ENCODE measurements at regions not wholly inside any gene's neighbourhood (a gene's known extent, or its start where the extent isn't known, plus 50 kb on each side); places are given as distances from the start of the nearest gene placed in this dataset.

DNA sequence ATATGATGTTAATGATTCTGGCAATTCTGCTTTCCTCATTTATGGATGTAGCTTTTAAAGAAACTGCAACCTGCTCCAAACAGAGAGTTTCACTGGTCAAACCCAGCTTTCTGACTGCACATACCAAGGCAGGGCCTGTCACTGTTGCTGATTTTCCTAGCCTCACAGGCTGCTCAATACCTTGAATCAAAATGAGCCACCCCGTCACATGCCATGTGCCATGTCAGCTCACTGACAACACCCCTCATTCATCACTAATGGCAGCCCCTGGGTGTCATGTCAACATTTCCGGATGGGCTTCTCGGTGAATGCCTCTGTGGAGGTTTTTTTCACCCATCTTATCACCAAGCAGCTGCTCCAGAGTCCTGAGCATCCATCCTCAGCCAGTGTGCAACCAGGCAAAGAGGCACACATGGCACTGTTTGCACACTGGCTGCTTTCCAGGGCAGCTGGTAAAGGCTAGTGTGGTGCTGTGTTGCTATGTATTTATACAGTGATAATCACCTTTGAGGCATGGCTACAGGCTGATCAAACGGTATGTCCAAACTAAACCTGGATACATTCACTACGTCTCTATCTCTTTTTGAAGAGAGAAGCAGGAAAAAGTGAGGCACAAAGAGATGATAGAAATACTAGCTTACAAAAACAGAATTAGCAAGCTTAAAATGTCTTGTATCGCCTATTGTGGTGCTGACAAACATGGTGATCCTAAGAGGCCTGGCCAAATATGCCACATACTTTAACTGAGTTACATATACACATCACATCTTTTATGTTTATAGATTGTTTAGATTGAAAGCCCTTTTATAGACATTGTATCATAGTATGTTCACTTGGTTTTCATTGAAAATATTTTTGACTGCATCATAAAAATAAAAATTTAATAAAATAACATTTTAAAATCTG is 94.6 kb upstream of the INPP4B start:
- H3K4me3 ChIP-seq (ENCODE audit: control insufficient read depth, low read depth, low read length): no peak overlapping the region
- TF ChIP-seq, protein P1, sequence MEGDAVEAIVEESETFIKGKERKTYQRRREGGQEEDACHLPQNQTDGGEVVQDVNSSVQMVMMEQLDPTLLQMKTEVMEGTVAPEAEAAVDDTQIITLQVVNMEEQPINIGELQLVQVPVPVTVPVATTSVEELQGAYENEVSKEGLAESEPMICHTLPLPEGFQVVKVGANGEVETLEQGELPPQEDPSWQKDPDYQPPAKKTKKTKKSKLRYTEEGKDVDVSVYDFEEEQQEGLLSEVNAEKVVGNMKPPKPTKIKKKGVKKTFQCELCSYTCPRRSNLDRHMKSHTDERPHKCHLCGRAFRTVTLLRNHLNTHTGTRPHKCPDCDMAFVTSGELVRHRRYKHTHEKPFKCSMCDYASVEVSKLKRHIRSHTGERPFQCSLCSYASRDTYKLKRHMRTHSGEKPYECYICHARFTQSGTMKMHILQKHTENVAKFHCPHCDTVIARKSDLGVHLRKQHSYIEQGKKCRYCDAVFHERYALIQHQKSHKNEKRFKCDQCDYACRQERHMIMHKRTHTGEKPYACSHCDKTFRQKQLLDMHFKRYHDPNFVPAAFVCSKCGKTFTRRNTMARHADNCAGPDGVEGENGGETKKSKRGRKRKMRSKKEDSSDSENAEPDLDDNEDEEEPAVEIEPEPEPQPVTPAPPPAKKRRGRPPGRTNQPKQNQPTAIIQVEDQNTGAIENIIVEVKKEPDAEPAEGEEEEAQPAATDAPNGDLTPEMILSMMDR (IDR thresholded peaks at IDR 0.05; ENCODE audit: control insufficient read depth, insufficient read depth, low read depth, low read length, missing control alignments): no peak
- no peak for DNase-seq (ENCODE audit: low read depth)

DNA sequence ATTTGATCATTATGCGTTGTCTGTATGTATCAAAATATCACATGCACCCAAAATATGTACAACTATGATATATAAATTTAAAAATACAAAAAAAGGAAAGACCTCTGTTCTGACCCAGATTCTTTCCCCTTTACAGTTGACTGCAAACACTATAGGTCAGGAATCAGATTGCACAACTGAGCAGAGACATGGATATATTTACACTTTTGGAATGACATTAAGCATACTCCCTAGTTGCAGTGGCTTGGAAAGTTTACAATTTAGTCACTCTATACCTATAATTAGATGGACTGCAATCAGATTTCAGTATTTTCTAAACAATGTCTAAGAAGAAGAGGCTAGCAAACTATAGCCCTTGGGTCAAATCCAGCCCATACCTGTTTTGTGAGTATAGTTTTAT is 98.5 kb upstream of the INPP4B start:
- TF ChIP-seq, protein P1 (IDR thresholded peaks at IDR 0.05; ENCODE audit: control insufficient read depth, insufficient read depth, low read depth, low read length, missing control alignments): no peak
- H3K4me3 ChIP-seq (ENCODE audit: control insufficient read depth, low read depth, low read length): no peak overlapping the region
- no peak for DNase-seq (ENCODE audit: low read depth)

DNA sequence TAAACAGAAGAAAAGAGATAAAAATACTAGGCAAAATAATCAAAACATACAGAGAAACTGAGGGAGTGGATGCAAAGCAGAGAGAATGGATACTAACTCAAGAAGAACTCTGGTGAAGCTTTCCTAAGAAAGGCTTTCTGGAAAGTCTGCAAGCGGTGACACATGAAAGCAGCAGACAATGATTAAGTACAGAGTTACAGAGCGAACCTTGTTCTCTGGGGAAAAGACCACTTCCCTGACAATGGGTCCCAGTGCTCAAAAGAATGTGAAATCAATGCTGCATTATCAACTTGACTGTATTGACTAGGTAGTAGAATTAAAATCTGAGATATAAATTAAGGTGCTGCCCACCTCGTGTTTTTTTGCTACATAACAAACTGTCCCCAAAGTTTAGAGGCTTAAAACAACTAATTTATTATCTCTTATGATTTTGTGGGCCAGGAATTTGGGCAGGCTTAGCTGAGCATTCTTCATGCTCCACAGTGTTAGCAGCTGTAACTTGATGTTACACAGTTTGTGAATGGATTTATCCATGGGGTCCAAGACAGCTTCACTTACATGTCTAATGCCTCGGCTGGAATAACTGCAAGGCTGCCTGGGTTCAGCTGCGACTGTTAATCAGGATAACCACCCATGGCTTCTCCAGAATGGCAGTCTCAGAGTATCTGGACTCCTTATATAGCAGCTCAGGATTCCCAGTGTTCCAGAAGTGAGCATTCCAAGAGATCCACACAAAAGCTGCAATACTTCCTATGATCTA is 106.9 kb upstream of the INPP4B start:
- DNase-seq (ENCODE audit: low read depth): no peak
- H3K4me3 ChIP-seq (ENCODE audit: control insufficient read depth, low read depth, low read length): no peak overlapping the region
- TF ChIP-seq, protein P1 (IDR thresholded peaks at IDR 0.05; ENCODE audit: control insufficient read depth, insufficient read depth, low read depth, low read length, missing control alignments): no peak

DNA sequence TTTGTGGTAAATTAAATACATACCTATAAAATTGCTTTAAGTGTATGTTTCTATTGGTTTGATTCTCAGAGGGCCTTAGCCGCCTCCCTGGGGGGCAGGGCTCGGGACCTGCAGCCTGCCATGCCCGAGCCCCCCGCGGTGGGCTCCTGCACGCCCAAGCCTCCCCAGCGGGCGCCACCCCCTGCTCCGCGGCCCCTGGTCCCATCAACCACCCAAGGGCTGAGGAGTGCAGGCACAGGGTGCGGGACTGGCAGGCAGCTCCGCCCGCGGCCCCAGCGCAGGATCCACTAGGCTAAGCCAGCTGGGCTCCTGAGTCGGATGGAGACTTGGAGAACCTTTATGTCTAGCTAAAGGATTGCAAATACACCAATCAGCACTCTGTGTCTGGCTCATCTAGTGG is 108.3 kb upstream of the INPP4B start:
- TF ChIP-seq, protein P1 (IDR thresholded peaks at IDR 0.05; ENCODE audit: control insufficient read depth, insufficient read depth, low read depth, low read length, missing control alignments): no peak
- no peak for DNase-seq (ENCODE audit: low read depth)
- H3K4me3 ChIP-seq (ENCODE audit: control insufficient read depth, low read depth, low read length): no peak overlapping the region

DNA sequence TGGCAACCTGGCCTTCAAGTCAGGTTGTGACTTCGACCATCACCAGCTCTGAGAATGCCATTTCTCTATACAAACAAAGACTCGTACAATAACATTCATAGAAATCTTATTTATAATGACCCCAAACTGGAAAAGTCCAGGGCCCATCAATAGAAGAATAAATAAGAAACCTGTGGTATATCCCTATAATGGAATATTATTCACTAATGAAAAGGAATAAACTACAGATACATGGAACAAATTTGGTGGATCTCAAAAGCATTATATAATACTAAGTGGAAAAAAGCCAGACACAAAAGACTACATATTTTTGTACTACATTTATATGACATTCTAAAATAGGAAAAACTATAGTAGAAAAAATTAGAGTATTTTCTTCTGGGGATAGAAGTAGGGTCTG is 109.4 kb upstream of the INPP4B start:
- DNase-seq (ENCODE audit: low read depth): no peak
- TF ChIP-seq, protein P1 (IDR thresholded peaks at IDR 0.05; ENCODE audit: control insufficient read depth, insufficient read depth, low read depth, low read length, missing control alignments): no peak
- no peak overlapping the region for H3K4me3 ChIP-seq (ENCODE audit: control insufficient read depth, low read depth, low read length)

DNA sequence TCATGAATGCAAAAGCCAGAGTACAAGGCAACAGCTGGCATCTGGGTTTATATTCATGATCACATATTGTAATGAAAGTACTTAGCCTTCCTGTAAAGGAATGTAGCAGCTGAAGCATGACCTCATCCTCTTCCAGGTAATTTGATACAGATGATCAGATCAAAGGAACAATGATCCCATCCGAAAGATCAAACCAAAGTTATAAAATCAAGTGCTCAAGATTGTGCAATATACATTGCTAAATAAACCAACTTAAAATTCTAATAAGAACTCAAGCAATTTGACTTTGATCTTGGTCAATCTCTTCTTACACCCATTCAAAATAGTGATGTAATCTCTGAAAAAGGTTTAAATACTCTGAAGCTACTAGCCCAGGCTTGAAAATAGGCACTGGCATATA is 113.1 kb upstream of the INPP4B start:
- no peak for DNase-seq (ENCODE audit: low read depth)
- no peak overlapping the region for H3K4me3 ChIP-seq (ENCODE audit: control insufficient read depth, low read depth, low read length)
- TF ChIP-seq, protein P1 (IDR thresholded peaks at IDR 0.05; ENCODE audit: control insufficient read depth, insufficient read depth, low read depth, low read length, missing control alignments): no peak
